ENCODE measurements at regions not wholly inside any gene's neighbourhood (a gene's known extent, or its start where the extent isn't known, plus 50 kb on each side); places are given as distances from the start of the nearest gene placed in this dataset.
A peak's percentile ranks its signal among the peaks of the same experiment; 100 is the strongest.

DNA sequence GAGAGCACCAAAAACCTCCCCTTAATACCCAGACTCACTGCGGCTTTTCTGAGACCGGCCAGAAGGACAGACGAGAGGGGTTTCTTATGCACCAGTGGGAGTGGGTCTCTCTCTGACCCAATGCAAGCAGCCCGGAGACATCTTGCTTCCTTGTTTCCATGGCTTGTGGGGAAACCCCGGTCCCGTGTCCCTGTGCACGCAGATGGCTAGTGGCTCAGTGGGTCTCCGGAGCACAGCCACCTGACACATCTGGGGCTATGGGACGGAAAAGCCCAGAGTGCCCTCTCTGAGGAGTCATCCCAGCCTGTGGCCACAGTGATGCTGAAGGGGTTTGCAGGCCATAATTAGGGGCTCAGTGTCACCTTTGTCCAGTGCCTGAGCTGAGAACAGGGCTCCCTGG, 197.6 kb downstream of the PHETA1 start:
- H2BK120ac ChIP-seq (replicated peaks; ENCODE audit: low read depth, low read length) = no peak overlapping the region
- FAIRE-seq = no peak
- CTCF ChIA-PET (ENCODE audit: partially characterized antibody) = no interaction called here

More for the DNA sequence above, 197.6 kb downstream of the PHETA1 start:
- Histone ChIP-seq H2BK12ac (ENCODE audit: low read depth, low read length) (0 out of 2 replicates have a peak overlapping the region, but pooled peaks have one; percentile 9), H3K4me1 (replicated peaks in 1 of 4; ENCODE audit: control insufficient read depth in 3 of 4, insufficient read depth in 4 of 4, low read length in 3 of 4) (no peaks in the 10 kb centered on the region), H3K4me3 (ENCODE audit: extremely low read depth in 1 of 4, insufficient read depth in 2 of 4, low read depth in 3 of 4, low read length in 4 of 4) (no peak overlapping the region), H4K8ac (ENCODE audit: extremely low read depth, insufficient read depth, low read length) (no peak overlapping the region), H3K14ac (ENCODE audit: insufficient read length) (no peak overlapping the region), H3K4me2 (ENCODE audit: insufficient read depth in 1 of 2, low read depth in 2 of 2, low read length in 2 of 2) (no peak overlapping the region), H3K9ac (replicated peaks in 1 of 4; ENCODE audit: extremely low read depth in 1 of 4, low read depth in 3 of 4, low read length in 3 of 4) (no peak overlapping the region), H3K27ac (ENCODE audit: low read depth, low read length) (no peak overlapping the region), H2BK20ac (ENCODE audit: low read length) (0 out of 2 replicates have a peak overlapping the region, but pooled peaks have one; percentile 32), H4K5ac (ENCODE audit: insufficient read length, low read depth, low read length) (no peak overlapping the region), H3K4ac (replicated peaks; ENCODE audit: insufficient read length, low read depth, low read length) (no peak overlapping the region), H3K56ac (replicated peaks; ENCODE audit: insufficient read length, low read depth, low read length) (no peak overlapping the region), H2BK5ac (ENCODE audit: low read depth, low read length) (no peak overlapping the region), H4K91ac (replicated peaks; ENCODE audit: insufficient read length, low read length) (no peak overlapping the region), H3K27me3 (replicated peaks in 1 of 4; ENCODE audit: control insufficient read depth in 3 of 4, extremely low read depth in 1 of 4, insufficient read depth in 3 of 4, low read length in 3 of 4) (peaks cover 0 to 2% (median 0%) of the 10 kb centered on the region in 4 experiments; a peak in 1 of 7 replicates), H3K79me2 (ENCODE audit: control insufficient read depth in 1 of 2, insufficient read depth in 2 of 2, low read length in 2 of 2) (no peaks in the 10 kb centered on the region), H3K18ac (ENCODE audit: extremely low read depth, low read length) (no peak overlapping the region), H3K23me2 (ENCODE audit: low read depth, low read length) (no peaks in the 10 kb centered on the region), H3K79me1 (ENCODE audit: low read depth, low read length) (no peaks in the 10 kb centered on the region; the same call in none of the 2 replicates), H2AK5ac (ENCODE audit: low read depth, low read length) (no peak overlapping the region), H2AFZ (ENCODE audit: low read length) (no peak overlapping the region), H4K20me1 (replicated peaks in 1 of 2; ENCODE audit: control insufficient read depth in 1 of 2, insufficient read depth in 2 of 2, low read length in 2 of 2) (peaks cover 3 to 5% of the 10 kb centered on the region in 2 experiments), H3K9me3 (ENCODE audit: insufficient read depth in 2 of 2, low read depth in 1 of 2, low read length in 1 of 2) (no peaks in the 10 kb centered on the region), H2BK15ac (ENCODE audit: low read length) (no peak overlapping the region), H3K23ac (ENCODE audit: insufficient read length) (no peak overlapping the region), H3K36me3 (ENCODE audit: control insufficient read depth in 2 of 4, insufficient read depth in 4 of 4, low read length in 3 of 4) (no peaks in the 10 kb centered on the region)
- no peak for DNase-seq (ENCODE audit: low read depth in 1 of 2, low spot score in 2 of 2)
- WGBS, 2 experiments (ENCODE audit: extremely low coverage in 1 of 2, insufficient coverage in 1 of 2, insufficient read length in 1 of 2, insufficient replicate concordance in 2 of 2, low coverage in 1 of 2, low lambda C conversion rate in 2 of 2, missing lambda C conversion rate in 1 of 2) = 88% methylated on average over 9 of the region's 9 CpGs; no CpG with 5 or more reads in 1 of the 2 experiments
- POLR2A ChIA-PET (ENCODE audit: partially characterized antibody) = no interaction called here
- TF ChIP-seq SIN3A (conservative IDR thresholded peaks at IDR 0.05 in 1 of 2, IDR thresholded peaks at IDR 0.05 in 1 of 2; ENCODE audit: low read depth in 1 of 2, low read length in 2 of 2) (no peak), CTCF (IDR thresholded peaks at IDR 0.05; ENCODE audit: control extremely low read depth in 1 of 3, insufficient read depth in 1 of 3, low read depth in 1 of 3, low read length in 3 of 3) (no peak), JUN (IDR thresholded peaks at IDR 0.05; ENCODE audit: low read depth, low read length) (no peak), SP2 (IDR thresholded peaks at IDR 0.05; ENCODE audit: low read length) (no peak), NANOG (IDR thresholded peaks at IDR 0.05; ENCODE audit: insufficient read depth, low read depth, low read length, poor library complexity, severe bottlenecking) (no peak), CHD2 (IDR thresholded peaks at IDR 0.05; ENCODE audit: low read length) (no peak), TBP (IDR thresholded peaks at IDR 0.05; ENCODE audit: low read depth, low read length) (no peak)
